ENCODE measurements at regions not wholly inside any gene's neighbourhood (a gene's known extent, or its start where the extent isn't known, plus 50 kb on each side); places are given as distances from the start of the nearest gene placed in this dataset.

DNA sequence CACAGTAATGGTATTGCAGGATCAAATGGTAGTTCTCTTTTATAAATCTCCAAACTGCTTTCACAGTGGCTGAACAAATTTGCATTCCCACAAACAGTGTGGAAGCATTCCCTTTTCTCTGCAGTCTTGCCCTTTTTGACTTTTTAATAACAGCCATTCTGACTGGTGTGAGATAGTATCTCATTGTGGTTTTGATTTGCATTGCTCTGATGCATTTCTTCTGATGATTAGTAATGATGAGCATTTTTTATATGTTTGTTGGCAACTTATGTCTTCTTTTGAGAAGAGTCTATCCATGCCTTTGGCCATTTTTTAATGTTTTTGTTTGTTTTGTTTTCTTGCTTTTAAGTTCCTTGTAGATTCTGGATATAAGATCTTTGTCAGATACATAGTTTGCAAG lies 316.1 kb upstream of the TMCO5A start:
- TF ChIP-seq, protein P1, sequence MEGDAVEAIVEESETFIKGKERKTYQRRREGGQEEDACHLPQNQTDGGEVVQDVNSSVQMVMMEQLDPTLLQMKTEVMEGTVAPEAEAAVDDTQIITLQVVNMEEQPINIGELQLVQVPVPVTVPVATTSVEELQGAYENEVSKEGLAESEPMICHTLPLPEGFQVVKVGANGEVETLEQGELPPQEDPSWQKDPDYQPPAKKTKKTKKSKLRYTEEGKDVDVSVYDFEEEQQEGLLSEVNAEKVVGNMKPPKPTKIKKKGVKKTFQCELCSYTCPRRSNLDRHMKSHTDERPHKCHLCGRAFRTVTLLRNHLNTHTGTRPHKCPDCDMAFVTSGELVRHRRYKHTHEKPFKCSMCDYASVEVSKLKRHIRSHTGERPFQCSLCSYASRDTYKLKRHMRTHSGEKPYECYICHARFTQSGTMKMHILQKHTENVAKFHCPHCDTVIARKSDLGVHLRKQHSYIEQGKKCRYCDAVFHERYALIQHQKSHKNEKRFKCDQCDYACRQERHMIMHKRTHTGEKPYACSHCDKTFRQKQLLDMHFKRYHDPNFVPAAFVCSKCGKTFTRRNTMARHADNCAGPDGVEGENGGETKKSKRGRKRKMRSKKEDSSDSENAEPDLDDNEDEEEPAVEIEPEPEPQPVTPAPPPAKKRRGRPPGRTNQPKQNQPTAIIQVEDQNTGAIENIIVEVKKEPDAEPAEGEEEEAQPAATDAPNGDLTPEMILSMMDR (IDR thresholded peaks at IDR 0.05; ENCODE audit: low read depth, low read length, missing input control), result no peak
- TF ChIP-seq RXRA (IDR thresholded peaks at IDR 0.05), result no peak
- no peak for TF ChIP-seq TAF1 (conservative IDR thresholded peaks at IDR 0.05)
- no peak for TF ChIP-seq JUND (IDR thresholded peaks at IDR 0.05)
- no peak for TF ChIP-seq RAD21 (IDR thresholded peaks at IDR 0.05)
- TF ChIP-seq SP1 (IDR thresholded peaks at IDR 0.05), result no peak
- TF ChIP-seq, protein P2, sequence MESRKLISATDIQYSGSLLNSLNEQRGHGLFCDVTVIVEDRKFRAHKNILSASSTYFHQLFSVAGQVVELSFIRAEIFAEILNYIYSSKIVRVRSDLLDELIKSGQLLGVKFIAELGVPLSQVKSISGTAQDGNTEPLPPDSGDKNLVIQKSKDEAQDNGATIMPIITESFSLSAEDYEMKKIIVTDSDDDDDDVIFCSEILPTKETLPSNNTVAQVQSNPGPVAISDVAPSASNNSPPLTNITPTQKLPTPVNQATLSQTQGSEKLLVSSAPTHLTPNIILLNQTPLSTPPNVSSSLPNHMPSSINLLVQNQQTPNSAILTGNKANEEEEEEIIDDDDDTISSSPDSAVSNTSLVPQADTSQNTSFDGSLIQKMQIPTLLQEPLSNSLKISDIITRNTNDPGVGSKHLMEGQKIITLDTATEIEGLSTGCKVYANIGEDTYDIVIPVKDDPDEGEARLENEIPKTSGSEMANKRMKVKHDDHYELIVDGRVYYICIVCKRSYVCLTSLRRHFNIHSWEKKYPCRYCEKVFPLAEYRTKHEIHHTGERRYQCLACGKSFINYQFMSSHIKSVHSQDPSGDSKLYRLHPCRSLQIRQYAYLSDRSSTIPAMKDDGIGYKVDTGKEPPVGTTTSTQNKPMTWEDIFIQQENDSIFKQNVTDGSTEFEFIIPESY (IDR thresholded peaks at IDR 0.05), result no peak

Measured in liver (tissue), 3 donors.